H1 (cell line): ENCODE measurements at regions not wholly inside any gene's neighbourhood (a gene's known extent, or its start where the extent isn't known, plus 50 kb on each side); places are given as distances from the start of the nearest gene placed in this dataset.

Experiments used
- CTCF ChIA-PET: fragments of 300-600 bp; sonication (Branson Sonifier 250); formaldehyde crosslinking; loops from one replicate; lab custom pipeline; 2021; ENCODE audit not compliant: partially characterized antibody; lab: Charles Lee
- POLR2A ChIA-PET: fragments of 300-600 bp; sonication (Branson Sonifier 250); formaldehyde crosslinking; loops from one replicate; lab custom pipeline; 2021; ENCODE audit warnings: inconsistent platforms; ENCODE audit not compliant: partially characterized antibody; lab: Charles Lee
- DNase-seq, 2 experiments: peaks; one replicate each; pipeline versions ENCODE4 v3.0.0 to v3.0.0-alpha.2; 2010 to 2022; ENCODE audit warnings: low spot score in 2 of 2, low read depth in 1 of 2, mixed read lengths in 1 of 2
- FAIRE-seq: peaks from 2 replicates; lab custom pipeline; 2011; peaks lifted over from hg19 to GRCh38; lab: Jason Lieb, UNC
- H2AFZ ChIP-seq: 2 replicates; pipeline ENCODE4 v1.8.1; 2012; ENCODE audit warnings: low read length, inconsistent platforms
- H2AK5ac ChIP-seq: 2 replicates; pipeline ENCODE4 v1.6.1; 2013; ENCODE audit warnings: low read depth, low read length
- H2BK120ac ChIP-seq: replicated peaks from 2 replicates; pipeline ENCODE3; 2013; ENCODE audit warnings: low read depth, low read length, inconsistent platforms
- H2BK12ac ChIP-seq: 2 replicates; pipeline ENCODE4 v1.6.1; 2013; ENCODE audit warnings: low read depth, low read length
- H2BK15ac ChIP-seq: 2 replicates; pipeline ENCODE4 v1.6.1; 2013; ENCODE audit warnings: low read length
- H2BK20ac ChIP-seq: 2 replicates; pipeline ENCODE4 v1.6.1; 2013; ENCODE audit warnings: low read length
- H2BK5ac ChIP-seq: 2 replicates; pipeline ENCODE4 v1.6.1; 2013; ENCODE audit warnings: low read depth, low read length
- H3K14ac ChIP-seq: 2 replicates; pipeline ENCODE4 v1.6.1; 2013; ENCODE audit warnings: inconsistent platforms; ENCODE audit not compliant: insufficient read length
- H3K18ac ChIP-seq: 2 replicates; pipeline ENCODE4 v1.6.1; 2013; ENCODE audit warnings: low read length; ENCODE audit errors: extremely low read depth
- H3K23ac ChIP-seq: 2 replicates; pipeline ENCODE4 v1.6.1; 2013; ENCODE audit warnings: inconsistent platforms; ENCODE audit not compliant: insufficient read length
- H3K23me2 ChIP-seq: 2 replicates; pipeline ENCODE4 v1.6.1; 2013; ENCODE audit warnings: low read depth, low read length
- H3K27ac ChIP-seq: 2 replicates; pipeline ENCODE4 v1.6.1; 2011; ENCODE audit warnings: low read depth, low read length, inconsistent platforms
- H3K27me3 ChIP-seq, 4 experiments: replicated peaks in 1 of 4; 1 replicate in 1 of 4; 2 replicates in 3 of 4; pipeline versions ENCODE4 v1.6.1 to v1.8.1; 2011 to 2013; ENCODE audit warnings: low read length in 3 of 4, mild to moderate bottlenecking in 3 of 4, inconsistent platforms in 2 of 4, mixed read lengths in 2 of 4, moderate library complexity in 1 of 4; ENCODE audit not compliant: control insufficient read depth in 3 of 4, insufficient read depth in 3 of 4; ENCODE audit errors: extremely low read depth in 1 of 4
- H3K36me3 ChIP-seq, 4 experiments: 2 replicates each; pipeline versions ENCODE4 v1.6.1 to v1.8.1; 2011 to 2013; ENCODE audit warnings: mild to moderate bottlenecking in 4 of 4, low read length in 3 of 4, moderate library complexity in 2 of 4, control low read depth in 1 of 4, inconsistent platforms in 1 of 4; ENCODE audit not compliant: insufficient read depth in 4 of 4, control insufficient read depth in 2 of 4
- H3K4ac ChIP-seq: replicated peaks from 2 replicates; pipeline ENCODE3; 2013; ENCODE audit warnings: low read length, low read depth, mixed read lengths, inconsistent platforms; ENCODE audit not compliant: insufficient read length
- H3K4me1 ChIP-seq, 4 experiments: replicated peaks in 1 of 4; 1 replicate in 1 of 4; 2 replicates in 3 of 4; pipeline versions ENCODE4 v1.6.1 to v1.8.1; 2011 to 2013; ENCODE audit warnings: low read length in 3 of 4, inconsistent platforms in 2 of 4, mixed read lengths in 1 of 4; ENCODE audit not compliant: insufficient read depth in 4 of 4, control insufficient read depth in 3 of 4
- H3K4me2 ChIP-seq, 2 experiments: 2 replicates each; pipeline versions ENCODE4 v1.6.1 to v1.8.1; 2011 to 2013; ENCODE audit warnings: low read depth in 2 of 2, low read length in 2 of 2, control low read depth in 1 of 2, inconsistent platforms in 1 of 2, mild to moderate bottlenecking in 1 of 2; ENCODE audit not compliant: insufficient read depth in 1 of 2
- H3K4me3 ChIP-seq, 4 experiments: fragments of 200-600, 300-600 bp in 1 of 4; sonication (generic), shearing (Covaris generic), sonication (Bioruptor Twin) in 1 of 4; 2 replicates each; pipeline versions ENCODE4 v1.5.1 to v1.8.1; 2011 to 2016; ENCODE audit warnings: low read length in 4 of 4, low read depth in 3 of 4, control low read depth in 2 of 4, inconsistent platforms in 2 of 4, mild to moderate bottlenecking in 2 of 4, mixed read lengths in 1 of 4, moderate library complexity in 1 of 4; ENCODE audit not compliant: insufficient read depth in 2 of 4; ENCODE audit errors: extremely low read depth in 1 of 4
- H3K56ac ChIP-seq: replicated peaks from 2 replicates; pipeline ENCODE3; 2013; ENCODE audit warnings: low read depth, mild to moderate bottlenecking, mixed read lengths, low read length, inconsistent platforms; ENCODE audit not compliant: insufficient read length
- H3K79me1 ChIP-seq: 2 replicates; pipeline ENCODE4 v1.6.1; 2013; ENCODE audit warnings: low read depth, low read length, control low read depth
- H3K79me2 ChIP-seq, 2 experiments: 2 replicates each; pipeline versions ENCODE4 v1.6.1 to v1.8.1; 2012 to 2013; ENCODE audit warnings: low read length in 2 of 2, mild to moderate bottlenecking in 2 of 2, inconsistent platforms in 1 of 2; ENCODE audit not compliant: insufficient read depth in 2 of 2, control insufficient read depth in 1 of 2
- H3K9ac ChIP-seq, 4 experiments: replicated peaks in 1 of 4; 1 replicate in 1 of 4; 2 replicates in 3 of 4; pipeline versions ENCODE4 v1.6.1 to v1.8.1; 2011 to 2013; ENCODE audit warnings: low read depth in 3 of 4, low read length in 3 of 4, control low read depth in 2 of 4, mild to moderate bottlenecking in 2 of 4, moderate library complexity in 2 of 4, inconsistent platforms in 1 of 4; ENCODE audit errors: extremely low read depth in 1 of 4
- H3K9me3 ChIP-seq, 2 experiments: 2 replicates each; pipeline versions ENCODE4 v1.6.1 to v1.8.1; 2012 to 2013; ENCODE audit warnings: mild to moderate bottlenecking in 2 of 2, moderate library complexity in 2 of 2, control low read depth in 1 of 2, inconsistent platforms in 1 of 2, low read depth in 1 of 2, low read length in 1 of 2, mixed read lengths in 1 of 2; ENCODE audit not compliant: insufficient read depth in 2 of 2
- H4K20me1 ChIP-seq, 2 experiments: replicated peaks in 1 of 2; 2 replicates each; pipeline versions ENCODE3 to v1.8.1; 2011 to 2013; ENCODE audit warnings: inconsistent platforms in 2 of 2, low read length in 2 of 2, mild to moderate bottlenecking in 1 of 2; ENCODE audit not compliant: insufficient read depth in 2 of 2, control insufficient read depth in 1 of 2
- H4K5ac ChIP-seq: 2 replicates; pipeline ENCODE4 v1.6.1; 2013; ENCODE audit warnings: low read length, low read depth, mixed read lengths, inconsistent platforms; ENCODE audit not compliant: insufficient read length
- H4K8ac ChIP-seq: 2 replicates; pipeline ENCODE4 v1.8.0; 2013; ENCODE audit warnings: mild to moderate bottlenecking, moderate library complexity, low read length, inconsistent platforms; ENCODE audit not compliant: insufficient read depth; ENCODE audit errors: extremely low read depth
- H4K91ac ChIP-seq: replicated peaks from 2 replicates; pipeline ENCODE3; 2013; ENCODE audit warnings: low read length, mixed read lengths, inconsistent platforms; ENCODE audit not compliant: insufficient read length
- SIX5 ChIP-seq: IDR thresholded peaks from 2 replicates; pipeline ENCODE4 v1.6.1; 2011; ENCODE audit warnings: mild to moderate bottlenecking, low read depth, low read length
- WGBS, 2 experiments: shearing (Covaris generic) in 1 of 2; methylation state at CpG; one replicate each; pipeline versions ENCODE4 v1.1.6 to v1.1.7; 2013 to 2015; ENCODE audit warnings: low lambda C conversion rate in 2 of 2, mixed read lengths in 2 of 2, inconsistent platforms in 1 of 2, low coverage in 1 of 2, missing lambda C conversion rate in 1 of 2; ENCODE audit not compliant: insufficient replicate concordance in 2 of 2, insufficient coverage in 1 of 2, insufficient read length in 1 of 2; ENCODE audit errors: extremely low coverage in 1 of 2, missing lambda C conversion rate in 1 of 2; 5-methylcytosine and 5-hydroxymethylcytosine counted together

GRCh38 chr12:25853316-25854095 lies 105.0 kb upstream of the RASSF8 start:
- no peak overlapping the region for H2AK5ac ChIP-seq
- H3K9me3 ChIP-seq: no peaks in the 10 kb centered on the region
- H4K8ac ChIP-seq: no peak overlapping the region
- no peak overlapping the region for H3K4me3 ChIP-seq
- H3K27me3 ChIP-seq: no peaks in the 10 kb centered on the region
- no peaks in the 10 kb centered on the region for H4K20me1 ChIP-seq
- H3K27ac ChIP-seq: no peak overlapping the region
- H2AFZ ChIP-seq: no peak overlapping the region
- H4K5ac ChIP-seq: no peak overlapping the region
- CTCF ChIA-PET: interaction anchor here (1.1 to 1.4 kb wide), 3 partner anchors 10 to 238 kb away, joined by 3 to 4 read pairs (median 3); no protein-coding TSS in a partner anchor
- no peak for FAIRE-seq
- POLR2A ChIA-PET: interaction anchor here (0.9 kb wide), 1 partner anchor 10 kb away, joined by 3 read pairs; no protein-coding TSS in a partner anchor
- no peak overlapping the region for H2BK15ac ChIP-seq
- H3K14ac ChIP-seq: no peak overlapping the region
- no peak overlapping the region for H3K4ac ChIP-seq
- H3K56ac ChIP-seq: no peak overlapping the region
- no peak overlapping the region for H2BK120ac ChIP-seq
- H3K79me1 ChIP-seq: no peaks in the 10 kb centered on the region
- H2BK20ac ChIP-seq: no peak overlapping the region
- WGBS, 2 experiments: 89% methylated on average over 4 of the region's 4 CpGs; no CpG with 5 or more reads in 1 of the 2 experiments
- no peaks in the 10 kb centered on the region for H3K23me2 ChIP-seq
- H3K36me3 ChIP-seq: no peaks in the 10 kb centered on the region
- TF ChIP-seq SIX5: no peak
- no peak overlapping the region for H3K4me2 ChIP-seq
- no peak overlapping the region for H2BK12ac ChIP-seq
- no peaks in the 10 kb centered on the region for H3K79me2 ChIP-seq
- H3K18ac ChIP-seq: no peak overlapping the region
- H2BK5ac ChIP-seq: no peak overlapping the region
- H4K91ac ChIP-seq: no peak overlapping the region
- H3K9ac ChIP-seq: no peak overlapping the region
- DNase-seq: no peak
- no peaks in the 10 kb centered on the region for H3K4me1 ChIP-seq
- no peak overlapping the region for H3K23ac ChIP-seq
